A549 (cell line): ENCODE measurements at regions not wholly inside any gene's neighbourhood (a gene's known extent, or its start where the extent isn't known, plus 50 kb on each side); places are given as distances from the start of the nearest gene placed in this dataset.

Source experiments
- ATAC-seq, 2 experiments: fragments of 200-7000 bp in 1 of 2; fragments of >200 bp in 1 of 2; cut with Nextera tagmentation in 1 of 2; cut with Tn5 transposase in 1 of 2; 3 replicates each; pipeline versions ENCODE4 v1.8.0 to v1.9.1; 2018 to 2020; ENCODE audit warnings: mild to moderate bottlenecking in 1 of 2, moderate library complexity in 1 of 2
- CTCF ChIA-PET: fragments of 300-600 bp; sonication (Branson Sonifier 250); formaldehyde crosslinking; extraction: SDS; loops from one replicate; lab custom pipeline; 2021; ENCODE audit warnings: antibody characterized with exemption, inconsistent platforms; lab: Yijun Ruan, JAX
- POLR2A ChIA-PET: fragments of 350-600 bp; formaldehyde crosslinking; extraction: SDS; loops from one replicate; lab custom pipeline; 2021; ENCODE audit warnings: antibody characterized with exemption, inconsistent platforms; lab: Yijun Ruan, JAX
- DNase-seq, 2 experiments: peaks; one replicate each; pipeline versions ENCODE4 v3.0.0 to v3.0.0-alpha.2; 2011 to 2016; ENCODE audit warnings: low read depth in 1 of 2, low spot score in 1 of 2
- FAIRE-seq: peaks from 2 replicates; lab custom pipeline; 2011; peaks lifted over from hg19 to GRCh38; lab: Jason Lieb, UNC
- H3K27ac ChIP-seq, 2 experiments: fragments of >200 bp; sonication (Bioruptor Twin); formaldehyde crosslinking; 3 replicates each; pipeline ENCODE4 v1.5.1; 2016 to 2017
- H3K4me1 ChIP-seq: fragments of >200 bp; sonication (Bioruptor Twin); formaldehyde crosslinking; 3 replicates; pipeline ENCODE4 v1.6.1; 2016
- H3K4me2 ChIP-seq: fragments of >200 bp; sonication (Bioruptor Twin); formaldehyde crosslinking; 3 replicates; pipeline ENCODE4 v1.6.1; 2016
- H3K4me3 ChIP-seq: fragments of >200 bp; sonication (Bioruptor Twin); formaldehyde crosslinking; 3 replicates; pipeline ENCODE4 v1.5.1; 2016
- H3K9me3 ChIP-seq: fragments of >200 bp; sonication (Bioruptor Twin); formaldehyde crosslinking; 3 replicates; pipeline ENCODE4 v1.6.1; 2016
- BCL3 ChIP-seq: fragments of >200 bp; sonication (Bioruptor Twin); formaldehyde crosslinking; IDR thresholded peaks from 3 replicates; pipeline ENCODE4 v1.6.1; 2016
- CBX2 ChIP-seq: fragments of 200-600 bp; sonication (generic); IDR thresholded peaks from 2 replicates; pipeline ENCODE4 v1.6.1; 2016; ENCODE audit warnings: low read depth, mild to moderate bottlenecking, borderline replicate concordance
- CHD2 ChIP-seq: fragments of 150-350 bp; IDR thresholded peaks from 2 replicates; pipeline ENCODE4 v1.6.1; 2014; ENCODE audit warnings: low read length; ENCODE audit not compliant: partially characterized antibody
- CHD4 ChIP-seq: fragments of 200-600 bp; sonication (generic); IDR thresholded peaks from 2 replicates; pipeline ENCODE4 v1.6.1; 2016; ENCODE audit warnings: antibody characterized with exemption, mild to moderate bottlenecking, borderline replicate concordance
- EHF ChIP-seq: fragments of 250-450 bp; sonication (Bioruptor Pico); IDR thresholded peaks from 2 replicates; pipeline ENCODE4 v1.5.0; 2020; ENCODE audit warnings: mild to moderate bottlenecking
- EHMT2 ChIP-seq: fragments of 200-600 bp; sonication (generic); IDR thresholded peaks from 2 replicates; pipeline ENCODE4 v1.6.1; 2016; ENCODE audit warnings: antibody characterized with exemption, low read depth, mild to moderate bottlenecking, moderate library complexity
- EP300 ChIP-seq, 2 experiments: fragments of >200 bp; sonication (Bioruptor Twin); formaldehyde crosslinking; IDR thresholded peaks; 2 replicates in 1 of 2; 3 replicates in 1 of 2; pipeline ENCODE4 v1.6.1; 2016 to 2017
- JUNB ChIP-seq: fragments of >200 bp; sonication (Bioruptor Twin); formaldehyde crosslinking; IDR thresholded peaks from 2 replicates; pipeline ENCODE4 v1.6.1; 2016
- KDM1A ChIP-seq: fragments of 200-600 bp; sonication (generic); IDR thresholded peaks from 2 replicates; pipeline ENCODE4 v1.6.1; 2016; ENCODE audit warnings: low read depth, mild to moderate bottlenecking
- MAFK ChIP-seq: fragments of 450-650 bp; IDR thresholded peaks from 2 replicates; pipeline ENCODE4 v1.6.1; 2014; ENCODE audit not compliant: partially characterized antibody
- MYC ChIP-seq: IDR thresholded peaks from 2 replicates; pipeline ENCODE4 v1.6.1; 2012; ENCODE audit warnings: mild to moderate bottlenecking, inconsistent platforms, low read length, improper control_type of control experiment, borderline replicate concordance
- NR3C1 ChIP-seq: fragments of >200 bp; sonication (Bioruptor Twin); formaldehyde crosslinking; IDR thresholded peaks from 3 replicates; pipeline ENCODE4 v1.6.1; 2017
- PHF8 ChIP-seq: fragments of 200-600 bp; sonication (generic); IDR thresholded peaks from 2 replicates; pipeline ENCODE4 v1.6.1; 2016; ENCODE audit warnings: low read depth, mild to moderate bottlenecking, antibody characterized with exemption, moderate library complexity, borderline replicate concordance
- POLR2A ChIP-seq: IDR thresholded peaks from 2 replicates; pipeline ENCODE4 v1.6.1; 2012; ENCODE audit warnings: mild to moderate bottlenecking, low read length
- POLR2AphosphoS2 ChIP-seq: conservative IDR thresholded peaks from 2 replicates; pipeline ENCODE4 v1.6.1; 2012; ENCODE audit warnings: low read length, improper control_type of control experiment, inconsistent platforms
- RCOR1 ChIP-seq: fragments of 150-350 bp; IDR thresholded peaks from 2 replicates; pipeline ENCODE4 v1.6.1; 2014; ENCODE audit warnings: antibody characterized with exemption, low read length, low read depth
- REST ChIP-seq: fragments of 200-600 bp; sonication (generic); IDR thresholded peaks from 2 replicates; pipeline ENCODE4 v1.6.1; 2016; ENCODE audit warnings: antibody characterized with exemption, mild to moderate bottlenecking, moderate library complexity
- RFX5 ChIP-seq: fragments of 450-650 bp; IDR thresholded peaks from 2 replicates; pipeline ENCODE4 v1.7.1; 2014; ENCODE audit warnings: antibody characterized with exemption, mild to moderate bottlenecking, moderate library complexity
- TFCP2L1 ChIP-seq: fragments of 250-450 bp; sonication (Bioruptor Pico); IDR thresholded peaks from 2 replicates; pipeline ENCODE4 v1.5.0; 2021; ENCODE audit warnings: mild to moderate bottlenecking
- ZC3H11A ChIP-seq: fragments of 450-650 bp; IDR thresholded peaks from 2 replicates; pipeline ENCODE4 v1.6.1; 2014; ENCODE audit warnings: antibody characterized with exemption, mild to moderate bottlenecking
- ZSCAN20 ChIP-seq: fragments of 250-450 bp; sonication (Bioruptor Pico); IDR thresholded peaks from 2 replicates; pipeline ENCODE4 v1.8.0; 2022; ENCODE audit warnings: mild to moderate bottlenecking, moderate library complexity
- WGBS: methylation state at CpG from one replicate; pipeline ENCODE4 v1.1.6; 2017; ENCODE audit errors: missing lambda C conversion rate; 5-methylcytosine and 5-hydroxymethylcytosine counted together
- TF ChIP-seq, protein P1 (sequence below): fragments of >200 bp; sonication (Bioruptor Twin); formaldehyde crosslinking; IDR thresholded peaks from 2 replicates; pipeline ENCODE4 v1.6.1; 2016
- TF ChIP-seq, protein P2 (sequence below): fragments of >200 bp; sonication (Bioruptor Twin); formaldehyde crosslinking; IDR thresholded peaks from 3 replicates; pipeline ENCODE4 v1.5.1; 2016

- WGBS, result 91% methylated on average over 3 of the region's 3 CpGs
- DNase-seq, result no peak
- no peak overlapping the region for H3K27ac ChIP-seq
- no peak overlapping the region for H3K4me2 ChIP-seq
- no peak for ATAC-seq
- ChIA-PET CTCF (no interaction called here), POLR2A (no interaction called here)
- FAIRE-seq, result no peak
- H3K4me3 ChIP-seq, result no peak overlapping the region
- no peaks in the 10 kb centered on the region for H3K9me3 ChIP-seq
- H3K4me1 ChIP-seq, result peaks cover 22% of the 10 kb centered on the region; the same call in 2 of the 3 replicates
- TF ChIP-seq ZSCAN20 (CRISPR knock-in tag), result no peak
- no peak for TF ChIP-seq MAFK
- no peak for TF ChIP-seq CBX2
- no peak for TF ChIP-seq ZC3H11A
- no peak for TF ChIP-seq POLR2A
- TF ChIP-seq EHF (CRISPR knock-in tag), result no peak
- no peak for TF ChIP-seq JUNB
- TF ChIP-seq TFCP2L1 (CRISPR knock-in tag), result no peak
- TF ChIP-seq, protein P1, sequence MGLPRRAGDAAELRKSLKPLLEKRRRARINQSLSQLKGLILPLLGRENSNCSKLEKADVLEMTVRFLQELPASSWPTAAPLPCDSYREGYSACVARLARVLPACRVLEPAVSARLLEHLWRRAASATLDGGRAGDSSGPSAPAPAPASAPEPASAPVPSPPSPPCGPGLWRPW, result no peak
- no peak for TF ChIP-seq RFX5
- TF ChIP-seq NR3C1, result no peak
These were observed 161.5 kb downstream of the NRIP1 start for GRCh38 chr21:14903172-14903865.

GRCh38 chr21:14901482-14901958 lies 163.3 kb downstream of the NRIP1 start:
- no peak for TF ChIP-seq REST
- TF ChIP-seq, protein P2, sequence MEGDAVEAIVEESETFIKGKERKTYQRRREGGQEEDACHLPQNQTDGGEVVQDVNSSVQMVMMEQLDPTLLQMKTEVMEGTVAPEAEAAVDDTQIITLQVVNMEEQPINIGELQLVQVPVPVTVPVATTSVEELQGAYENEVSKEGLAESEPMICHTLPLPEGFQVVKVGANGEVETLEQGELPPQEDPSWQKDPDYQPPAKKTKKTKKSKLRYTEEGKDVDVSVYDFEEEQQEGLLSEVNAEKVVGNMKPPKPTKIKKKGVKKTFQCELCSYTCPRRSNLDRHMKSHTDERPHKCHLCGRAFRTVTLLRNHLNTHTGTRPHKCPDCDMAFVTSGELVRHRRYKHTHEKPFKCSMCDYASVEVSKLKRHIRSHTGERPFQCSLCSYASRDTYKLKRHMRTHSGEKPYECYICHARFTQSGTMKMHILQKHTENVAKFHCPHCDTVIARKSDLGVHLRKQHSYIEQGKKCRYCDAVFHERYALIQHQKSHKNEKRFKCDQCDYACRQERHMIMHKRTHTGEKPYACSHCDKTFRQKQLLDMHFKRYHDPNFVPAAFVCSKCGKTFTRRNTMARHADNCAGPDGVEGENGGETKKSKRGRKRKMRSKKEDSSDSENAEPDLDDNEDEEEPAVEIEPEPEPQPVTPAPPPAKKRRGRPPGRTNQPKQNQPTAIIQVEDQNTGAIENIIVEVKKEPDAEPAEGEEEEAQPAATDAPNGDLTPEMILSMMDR, result no peak
- TF ChIP-seq KDM1A, result no peak
- TF ChIP-seq RFX5, result no peak
- no peak for TF ChIP-seq RCOR1
- TF ChIP-seq CHD2, result no peak
- TF ChIP-seq BCL3, result no peak
- no peak for TF ChIP-seq EHMT2
- TF ChIP-seq CHD4, result no peak
- no peak for TF ChIP-seq NR3C1
- no peak for TF ChIP-seq POLR2AphosphoS2
- no peak for TF ChIP-seq MYC
- no peak for TF ChIP-seq EP300 (IDR thresholded peaks at IDR 0.05)
- no peak for TF ChIP-seq POLR2A
- TF ChIP-seq PHF8, result no peak
- TF ChIP-seq, all 56 proteins: peak for 0
- Histone ChIP-seq H3K4me2 (no peak overlapping the region; the same call in 2 of the 3 replicates), H3K4me3 (no peak overlapping the region), H3K4me1 (peaks cover 22% of the 10 kb centered on the region; the same call in 2 of the 3 replicates), H3K27ac (peak overlapping the region in 1 of 2 experiments; percentile 10; a peak in 1 of 6 replicates), H3K9me3 (no peaks in the 10 kb centered on the region)
- CTCF ChIA-PET, result no interaction called here
- ATAC-seq (no peak), DNase-seq (no peak), FAIRE-seq (no peak)
- WGBS, result 63% methylated on average over 3 of the region's 3 CpGs
- POLR2A ChIA-PET, result no interaction called here
